RPMI8226 (cell line): ENCODE measurements at regions not wholly inside any gene's neighbourhood (a gene's known extent, or its start where the extent isn't known, plus 50 kb on each side); places are given as distances from the start of the nearest gene placed in this dataset.

Source experiments
- DNase-seq: peaks from one replicate; pipeline ENCODE4 v3.0.0-alpha.2; 2015

DNA sequence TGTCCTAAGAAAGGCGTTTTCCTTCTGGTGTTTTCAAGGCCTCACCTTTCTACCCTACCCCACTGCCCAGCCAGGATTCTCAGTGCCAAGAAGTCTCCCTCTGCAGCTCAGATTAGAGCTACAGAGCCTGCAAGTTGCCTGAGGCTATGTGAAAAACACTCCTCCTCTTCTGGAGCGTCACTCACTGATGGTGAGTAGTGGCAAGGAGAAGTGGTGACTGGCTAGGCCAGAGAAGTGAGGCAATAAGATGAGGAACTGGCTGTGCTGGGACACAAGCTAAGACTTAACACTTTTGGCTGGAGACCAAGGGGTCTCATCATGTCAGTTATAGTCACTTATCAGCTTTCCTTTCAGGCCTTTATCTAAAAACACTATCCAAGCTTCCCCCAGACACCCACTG lies 86.7 kb upstream of the PRKAR2B start:
- DNase-seq: no peak

DNA sequence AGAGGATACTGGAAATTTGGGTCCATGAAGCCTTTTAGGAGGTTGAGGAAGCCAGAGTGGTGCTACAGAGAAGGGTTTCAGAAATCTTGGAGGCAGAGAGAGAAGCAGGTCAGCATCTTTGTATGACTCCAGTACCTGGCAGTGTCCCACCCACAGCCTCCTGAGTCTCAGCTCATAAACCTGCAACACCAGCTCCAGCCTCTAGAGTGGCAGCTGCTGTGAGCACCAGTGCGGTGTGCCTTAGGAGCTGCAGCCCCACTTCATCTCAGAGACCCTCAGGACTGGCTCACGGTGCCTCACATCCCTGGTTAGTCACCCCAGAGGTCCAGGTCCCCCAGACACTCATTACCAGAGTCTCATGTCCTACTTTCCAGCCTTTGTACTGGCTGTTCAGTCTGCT lies 84.8 kb upstream of the PRKAR2B start:
- DNase-seq: peak; percentile 15

DNA sequence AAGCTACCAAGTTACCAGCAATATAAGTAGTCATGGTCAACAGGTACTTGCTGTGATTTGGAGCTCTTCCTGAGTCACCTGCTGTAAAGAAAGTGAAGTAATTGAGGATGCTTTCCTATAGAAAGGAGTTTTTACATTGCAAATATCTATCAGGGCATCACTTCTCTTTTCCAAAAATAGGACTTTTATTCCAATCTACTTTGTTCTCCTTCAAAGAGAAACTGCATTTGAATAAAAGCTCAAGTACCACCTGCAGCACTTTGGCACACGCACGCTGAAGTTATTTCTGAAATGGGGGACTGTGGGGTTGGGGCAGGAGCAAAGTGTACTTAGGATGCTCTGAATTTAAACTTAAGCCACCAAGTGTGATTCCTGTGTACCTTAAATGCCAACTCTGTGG lies 81.8 kb upstream of the PRKAR2B start:
- DNase-seq: no peak

DNA sequence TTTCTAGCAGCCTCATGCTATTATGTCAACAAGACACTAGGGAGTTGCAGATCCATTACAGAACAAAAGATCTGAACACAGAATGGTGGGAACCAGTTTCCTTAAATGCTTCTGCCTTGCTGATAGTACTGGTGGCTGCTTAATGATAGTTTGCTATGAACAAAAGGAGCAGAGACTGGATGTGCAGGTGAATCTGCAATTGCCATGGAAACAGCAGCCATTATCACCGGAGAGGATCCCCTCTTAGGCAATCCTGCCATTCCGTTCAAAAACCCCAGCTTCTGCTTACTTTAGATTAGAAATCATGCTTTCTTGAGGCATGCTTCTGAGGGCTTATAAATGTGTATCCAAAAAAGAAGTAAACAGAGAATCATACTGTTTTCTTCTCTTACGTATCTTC lies 80.0 kb upstream of the PRKAR2B start:
- no peak for DNase-seq

GRCh38 chr7:106965108-106965507 lies 79.4 kb upstream of the PRKAR2B start:
- DNase-seq: no peak

DNA sequence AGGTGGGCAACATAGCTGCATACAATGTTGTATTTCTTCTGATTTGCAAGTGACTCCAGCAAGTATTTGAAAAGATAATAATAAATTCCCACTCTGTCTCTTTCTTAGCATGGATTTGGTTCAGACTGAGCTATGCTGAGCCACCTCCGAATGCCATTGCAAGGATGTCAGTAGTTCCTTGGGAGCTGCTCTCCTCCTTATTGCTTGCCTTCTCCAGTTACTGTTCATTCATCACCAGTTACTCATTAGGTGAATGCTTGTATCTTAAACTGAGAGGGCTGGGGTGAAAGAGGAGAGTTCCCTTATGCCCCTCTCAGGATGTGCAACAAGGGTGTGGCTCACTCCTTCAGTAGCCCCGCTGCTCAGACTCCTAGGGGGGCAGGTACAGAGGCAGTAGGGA lies 78.4 kb upstream of the PRKAR2B start:
- DNase-seq: no peak

GRCh38 chr7:106968160-106968559 lies 76.3 kb upstream of the PRKAR2B start:
- no peak for DNase-seq

DNA sequence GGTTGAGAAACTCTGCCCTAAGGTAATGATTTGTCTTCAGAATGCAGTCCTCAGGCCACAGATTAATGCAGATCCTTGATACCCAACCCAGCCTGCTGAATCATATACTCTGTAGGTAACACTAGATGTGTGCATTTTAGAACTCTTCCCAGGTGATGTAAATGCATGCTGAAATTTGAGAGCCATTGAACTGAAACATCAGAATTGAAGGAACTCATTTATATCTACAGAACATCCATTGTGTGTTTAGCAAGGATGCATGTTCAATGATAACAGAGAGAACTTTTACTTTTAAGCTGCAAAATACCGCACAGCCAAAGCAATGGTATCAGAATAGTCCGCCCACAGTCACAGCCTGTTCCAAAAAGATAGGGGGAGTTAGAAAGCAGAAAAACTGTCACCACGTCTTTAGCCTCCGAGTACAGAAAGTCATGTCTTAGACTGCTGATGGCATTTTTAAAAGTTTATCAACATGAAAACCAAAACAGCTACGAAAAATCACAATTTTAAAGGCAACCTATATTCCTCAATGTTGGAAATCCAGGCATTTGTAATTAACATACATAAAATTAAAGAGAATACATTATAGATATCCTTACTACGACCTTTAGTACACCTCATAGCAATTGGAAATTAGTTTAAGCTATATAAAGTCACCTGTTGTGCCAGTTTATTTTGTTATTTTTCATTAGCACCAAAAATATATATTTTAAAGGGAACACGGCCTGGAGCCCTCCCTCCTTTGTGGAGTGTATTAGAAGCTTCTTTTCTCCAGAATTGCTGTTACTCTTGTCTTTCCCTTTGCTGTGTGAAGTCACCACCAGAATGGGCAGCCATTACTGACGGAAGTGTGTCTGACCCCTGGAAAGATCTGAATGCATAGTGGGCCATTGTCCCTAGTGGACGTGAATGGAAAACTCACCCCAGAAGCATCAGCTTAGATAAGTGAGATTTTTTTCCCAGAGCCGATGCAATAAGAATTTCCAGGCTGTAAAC lies 65.8 kb upstream of the PRKAR2B start:
- no peak for DNase-seq

DNA sequence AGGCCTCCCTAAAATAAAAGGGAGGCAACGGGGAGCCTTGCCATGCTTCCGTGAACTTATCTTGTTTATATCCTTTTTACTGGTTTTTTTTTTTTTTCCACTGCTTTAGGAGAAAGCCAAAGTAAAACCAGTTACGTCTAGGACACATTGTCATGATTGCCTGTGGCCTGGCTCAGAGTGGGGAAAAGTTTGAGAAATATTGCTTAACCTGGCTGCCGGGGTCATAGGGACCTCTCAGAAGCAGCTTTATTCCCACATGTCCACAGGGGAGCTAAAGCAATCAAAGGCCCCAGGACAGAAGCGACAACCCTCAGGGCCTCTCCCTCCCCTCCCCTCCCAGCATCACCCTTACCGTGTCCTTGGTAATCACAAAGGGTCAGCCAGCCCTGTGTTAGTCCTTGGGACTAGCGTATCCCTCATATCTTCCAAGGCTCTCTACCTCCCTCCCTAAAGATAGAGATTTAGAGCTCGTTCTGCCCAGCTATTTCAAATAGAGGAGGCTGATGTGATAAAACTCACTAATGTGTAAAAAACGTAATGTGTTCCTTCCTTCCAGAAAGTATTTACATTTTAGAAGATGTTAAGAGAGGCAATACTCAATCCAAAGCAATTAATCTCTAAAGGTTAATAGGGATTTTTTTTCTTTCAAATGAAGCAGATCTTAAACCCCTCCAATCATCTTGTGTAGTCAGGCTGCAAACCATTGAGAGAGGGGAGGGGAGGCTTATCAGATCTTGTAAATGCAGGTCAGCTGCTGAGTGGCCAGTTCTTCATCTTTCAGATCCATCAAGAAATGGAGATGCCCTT lies 64.8 kb upstream of the PRKAR2B start:
- DNase-seq: no peak

- DNase-seq: no peak
Measured at GRCh38 chr7:106980358-106980685, 64.2 kb upstream of the PRKAR2B start.

DNA sequence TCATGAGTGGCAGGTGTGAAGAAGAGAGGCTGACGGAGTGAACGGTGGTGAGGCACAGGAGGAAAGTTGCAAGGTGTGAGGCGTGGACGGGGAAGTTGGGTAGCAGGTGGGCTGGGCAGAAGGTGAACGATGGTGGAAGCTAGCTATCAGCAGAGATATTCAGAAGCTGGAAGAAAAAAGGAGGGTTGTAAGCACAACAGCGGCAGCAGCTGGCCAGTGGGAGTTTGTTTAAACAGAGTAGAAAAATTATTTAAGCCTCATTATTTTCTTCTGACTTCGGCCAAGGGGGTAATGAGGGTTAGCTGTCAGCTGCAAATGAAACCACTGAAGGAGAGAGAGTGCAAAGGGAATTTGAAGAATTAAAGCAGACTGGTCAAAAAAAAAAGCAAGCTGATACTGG lies 62.1 kb upstream of the PRKAR2B start:
- no peak for DNase-seq

DNA sequence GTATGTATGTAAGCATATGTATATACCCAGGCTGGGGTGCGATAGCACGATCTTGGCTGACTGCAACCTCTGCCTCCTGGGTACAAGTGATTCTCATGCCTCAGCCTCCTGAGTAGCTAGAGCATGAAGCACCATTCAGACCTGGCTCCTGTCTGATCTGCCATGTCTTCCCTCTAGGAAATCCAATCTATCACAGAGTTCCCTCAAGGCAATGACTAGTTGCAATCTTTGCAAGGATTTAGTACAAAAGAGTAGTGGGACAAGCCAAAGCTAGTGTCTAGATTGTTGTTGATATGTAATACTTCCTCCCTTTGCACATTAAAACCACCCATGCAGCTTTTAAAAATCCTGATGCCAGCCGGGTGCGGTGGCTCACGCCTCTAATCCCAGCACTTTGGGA lies 60.5 kb upstream of the PRKAR2B start:
- DNase-seq: no peak

DNA sequence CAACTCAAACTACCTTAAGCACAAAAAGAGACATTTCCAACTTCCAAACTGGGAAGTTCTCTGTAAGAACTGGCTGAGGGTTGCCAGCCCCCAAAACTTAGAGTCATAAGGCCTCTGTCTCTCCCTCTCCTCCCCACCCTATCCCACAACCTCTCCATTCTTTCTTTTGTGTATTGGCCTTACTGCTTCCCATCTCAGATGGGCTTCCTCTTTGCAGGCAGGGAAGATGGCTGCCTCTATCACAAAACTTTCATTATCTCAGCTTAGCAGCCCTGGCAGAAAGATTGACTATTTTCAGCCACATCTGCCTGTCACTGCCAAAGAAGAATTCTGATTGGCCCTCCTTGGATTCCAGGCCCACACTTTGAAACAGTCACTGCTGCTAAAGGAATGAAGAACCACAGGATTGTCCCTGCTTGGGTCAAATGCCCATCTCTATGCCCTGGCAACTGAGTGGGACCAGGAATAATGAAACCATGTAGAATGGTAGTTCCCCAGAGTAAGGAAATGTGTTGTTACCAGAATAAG lies 58.0 kb upstream of the PRKAR2B start:
- DNase-seq: no peak

GRCh38 chr7:106987777-106988176 lies 56.7 kb upstream of the PRKAR2B start:
- DNase-seq: no peak

DNA sequence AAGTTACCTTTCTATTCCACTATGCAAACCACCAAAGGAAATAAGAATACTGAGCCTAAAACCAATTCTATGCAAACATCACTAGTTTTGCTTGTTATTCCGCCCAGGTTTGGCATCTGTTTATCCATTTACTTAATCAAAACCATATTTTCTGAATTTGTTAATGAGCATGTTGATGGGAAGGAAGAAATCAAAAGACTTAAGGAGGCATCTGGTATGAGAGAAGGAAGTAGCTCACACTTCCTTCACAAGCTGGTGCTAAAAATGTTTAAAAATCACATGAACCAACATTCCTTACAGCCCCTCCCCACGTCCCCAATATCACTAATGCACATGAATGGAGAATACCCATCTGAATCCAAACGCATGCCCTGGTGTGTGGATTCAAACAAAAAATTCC lies 52.0 kb upstream of the PRKAR2B start:
- DNase-seq: no peak
